Liver (tissue), 8 donors: ENCODE measurements at regions not wholly inside any gene's neighbourhood (a gene's known extent, or its start where the extent isn't known, plus 50 kb on each side); places are given as distances from the start of the nearest gene placed in this dataset.

Experiments used
- DNase-seq: peaks from one replicate; pipeline ENCODE4 v3.0.0-alpha.2; 2017; ENCODE audit warnings: low spot score
- H3K27ac ChIP-seq, 2 donors: one replicate each; pipeline ENCODE4 v1.7.0; 2013; ENCODE audit warnings: inconsistent platforms in 2 of 2, low read length in 2 of 2, control low read depth in 1 of 2, low read depth in 1 of 2, mild to moderate bottlenecking in 1 of 2
- H3K27me3 ChIP-seq, 4 donors: one replicate each; pipeline versions ENCODE4 v1.6.1 to v1.7.0; 2013; ENCODE audit warnings: low read length in 3 of 4, inconsistent platforms in 1 of 4, mild to moderate bottlenecking in 1 of 4, moderate library complexity in 1 of 4; ENCODE audit not compliant: control insufficient read depth in 4 of 4, insufficient read depth in 4 of 4
- H3K36me3 ChIP-seq, 4 donors: one replicate each; pipeline versions ENCODE4 v1.6.1 to v1.7.0; 2013; ENCODE audit warnings: low read length in 3 of 4, mild to moderate bottlenecking in 3 of 4, low read depth in 1 of 4, moderate library complexity in 1 of 4; ENCODE audit not compliant: control insufficient read depth in 4 of 4, insufficient read depth in 3 of 4
- H3K4me1 ChIP-seq, 4 donors: one replicate each; pipeline versions ENCODE4 v1.6.1 to v1.7.0; 2013; ENCODE audit warnings: low read length in 3 of 4, mild to moderate bottlenecking in 3 of 4, moderate library complexity in 1 of 4; ENCODE audit not compliant: control insufficient read depth in 4 of 4, insufficient read depth in 4 of 4
- H3K4me3 ChIP-seq, 3 donors: one replicate each; pipeline versions ENCODE4 v1.6.1 to v1.7.0; 2013; ENCODE audit warnings: low read length in 3 of 3, control low read depth in 1 of 3, low read depth in 1 of 3, mild to moderate bottlenecking in 1 of 3
- H3K9ac ChIP-seq, 2 donors: one replicate each; pipeline ENCODE4 v1.7.0; 2013; ENCODE audit warnings: low read length in 2 of 2, mild to moderate bottlenecking in 2 of 2, moderate library complexity in 2 of 2, control low read depth in 1 of 2, low read depth in 1 of 2
- H3K9me3 ChIP-seq, 4 donors: one replicate each; pipeline versions ENCODE4 v1.6.1 to v1.7.0; 2013; ENCODE audit warnings: low read length in 3 of 4; ENCODE audit not compliant: control insufficient read depth in 4 of 4
- EGR1 ChIP-seq, 2 donors: IDR thresholded peaks; 2 replicates each; pipeline ENCODE4 v1.6.1; 2016 to 2018; ENCODE audit warnings: antibody characterized with exemption in 2 of 2, low read depth in 2 of 2
- FOXA1 ChIP-seq: IDR thresholded peaks from 2 replicates; pipeline ENCODE4 v1.6.1; 2016; ENCODE audit warnings: antibody characterized with exemption
- FOXA2 ChIP-seq: IDR thresholded peaks from 2 replicates; pipeline ENCODE4 v1.6.1; 2016; ENCODE audit warnings: antibody characterized with exemption
- GABPA ChIP-seq, 2 donors: IDR thresholded peaks in 1 of 2; conservative IDR thresholded peaks in 1 of 2; 2 replicates each; pipeline ENCODE4 v1.6.1; 2016; ENCODE audit warnings: antibody characterized with exemption in 2 of 2, mild to moderate bottlenecking in 1 of 2, moderate library complexity in 1 of 2
- HNF4A ChIP-seq, 2 donors: conservative IDR thresholded peaks; 2 replicates each; pipeline ENCODE4 v1.6.1; 2016; ENCODE audit warnings: antibody characterized with exemption in 2 of 2, mild to moderate bottlenecking in 2 of 2
- HNF4G ChIP-seq: IDR thresholded peaks from 2 replicates; pipeline ENCODE4 v1.6.1; 2016; ENCODE audit warnings: antibody characterized with exemption
- JUND ChIP-seq, 2 donors: IDR thresholded peaks; 2 replicates each; pipeline ENCODE4 v1.6.1; 2016; ENCODE audit warnings: antibody characterized with exemption in 2 of 2
- MAX ChIP-seq: IDR thresholded peaks from 2 replicates; pipeline ENCODE4 v1.6.1; 2016; ENCODE audit warnings: antibody characterized with exemption
- NR2F2 ChIP-seq: IDR thresholded peaks from 2 replicates; pipeline ENCODE4 v1.6.1; 2016; ENCODE audit warnings: antibody characterized with exemption
- RAD21 ChIP-seq, 2 donors: IDR thresholded peaks; 2 replicates each; pipeline ENCODE4 v1.6.1; 2016; ENCODE audit warnings: antibody characterized with exemption in 2 of 2, mild to moderate bottlenecking in 2 of 2
- REST ChIP-seq: IDR thresholded peaks from 2 replicates; pipeline ENCODE4 v1.6.1; 2016; ENCODE audit warnings: antibody characterized with exemption, mild to moderate bottlenecking
- RXRA ChIP-seq, 2 donors: IDR thresholded peaks; 2 replicates each; pipeline ENCODE4 v1.6.1; 2017 to 2018; ENCODE audit warnings: antibody characterized with exemption in 2 of 2, mild to moderate bottlenecking in 1 of 2
- SP1 ChIP-seq: IDR thresholded peaks from 2 replicates; pipeline ENCODE4 v1.6.1; 2018; ENCODE audit warnings: antibody characterized with exemption, mild to moderate bottlenecking
- TAF1 ChIP-seq: conservative IDR thresholded peaks from 2 replicates; pipeline ENCODE4 v1.6.1; 2016; ENCODE audit warnings: antibody characterized with exemption, mild to moderate bottlenecking
- YY1 ChIP-seq: IDR thresholded peaks from 2 replicates; pipeline ENCODE4 v1.6.1; 2016; ENCODE audit warnings: antibody characterized with exemption, mild to moderate bottlenecking
- ZBTB33 ChIP-seq: IDR thresholded peaks from 2 replicates; pipeline ENCODE4 v1.6.1; 2016; ENCODE audit warnings: antibody characterized with exemption
- WGBS: extraction: QIAGEN DNeasy Blood & Tissue Kit; methylation state at CpG from one replicate; pipeline ENCODE4 v1.1.7; 2013; 5-methylcytosine and 5-hydroxymethylcytosine counted together
- TF ChIP-seq, protein P1 (sequence below): fragments of 150-350 bp; IDR thresholded peaks from 2 replicates; pipeline ENCODE4 v1.5.1; 2017; ENCODE audit warnings: improper control_type of control experiment, low read depth, low read length; ENCODE audit not compliant: missing input control
- TF ChIP-seq, protein P2 (sequence below): IDR thresholded peaks from 2 replicates; pipeline ENCODE4 v1.6.1; 2016; ENCODE audit warnings: antibody characterized with exemption
- donor health status: healthy.
- donor health status: healthy.
- donor health status: healthy.
- donor health status: healthy.
- donor health status: healthy.

DNA sequence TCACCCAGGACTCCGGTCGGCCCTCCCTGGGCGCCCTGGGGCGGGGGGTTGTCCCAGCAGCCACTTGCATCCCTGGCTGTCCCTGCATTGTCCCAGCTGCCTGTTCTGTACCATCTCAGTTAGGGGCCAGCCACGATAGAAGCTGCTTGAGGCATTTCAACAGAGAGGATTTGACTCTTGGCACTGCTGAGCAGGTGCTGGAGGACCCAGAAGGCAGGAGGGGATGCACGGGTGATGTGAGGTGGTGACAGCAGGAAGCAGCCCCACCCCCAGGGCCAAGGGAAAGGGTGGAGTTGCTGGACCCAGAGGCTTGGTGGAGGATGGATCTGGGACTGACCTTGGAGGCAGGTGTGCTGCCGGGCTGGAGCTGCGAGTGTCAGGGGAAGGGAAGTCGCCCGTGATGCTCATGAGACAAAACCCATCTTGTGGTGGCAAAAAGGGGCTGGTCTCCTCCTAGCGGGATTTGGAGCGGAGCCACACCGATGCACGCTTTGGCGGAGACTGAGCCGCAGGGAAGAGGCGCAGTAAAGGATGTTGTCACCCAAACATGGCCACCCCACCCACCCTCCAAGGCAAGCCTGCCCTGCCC lies 188.0 kb upstream of the GSE1 start:
- H3K4me1 ChIP-seq: peaks cover 9 to 25% (median 21%) of the 10 kb centered on the region in 4 donors
- WGBS: 82% methylated on average over 17 of the region's 17 CpGs
- no peaks in the 10 kb centered on the region for H3K27me3 ChIP-seq
- no peak for DNase-seq
- H3K9me3 ChIP-seq: no peaks in the 10 kb centered on the region
- H3K9ac ChIP-seq: no peak overlapping the region
- H3K27ac ChIP-seq: no peak overlapping the region
- no peak overlapping the region for H3K4me3 ChIP-seq
- no peaks in the 10 kb centered on the region for H3K36me3 ChIP-seq
- no peak for TF ChIP-seq SP1
- TF ChIP-seq JUND (IDR thresholded peaks at IDR 0.05): no peak
- TF ChIP-seq REST: no peak
- no peak for TF ChIP-seq FOXA2
- no peak for TF ChIP-seq NR2F2
- no peak for TF ChIP-seq TAF1
- no peak for TF ChIP-seq FOXA1
- no peak for TF ChIP-seq EGR1 (IDR thresholded peaks at IDR 0.05; ENCODE audit: low read depth in 2 of 2)
- no peak for TF ChIP-seq RXRA (IDR thresholded peaks at IDR 0.05)
- TF ChIP-seq, protein P1, sequence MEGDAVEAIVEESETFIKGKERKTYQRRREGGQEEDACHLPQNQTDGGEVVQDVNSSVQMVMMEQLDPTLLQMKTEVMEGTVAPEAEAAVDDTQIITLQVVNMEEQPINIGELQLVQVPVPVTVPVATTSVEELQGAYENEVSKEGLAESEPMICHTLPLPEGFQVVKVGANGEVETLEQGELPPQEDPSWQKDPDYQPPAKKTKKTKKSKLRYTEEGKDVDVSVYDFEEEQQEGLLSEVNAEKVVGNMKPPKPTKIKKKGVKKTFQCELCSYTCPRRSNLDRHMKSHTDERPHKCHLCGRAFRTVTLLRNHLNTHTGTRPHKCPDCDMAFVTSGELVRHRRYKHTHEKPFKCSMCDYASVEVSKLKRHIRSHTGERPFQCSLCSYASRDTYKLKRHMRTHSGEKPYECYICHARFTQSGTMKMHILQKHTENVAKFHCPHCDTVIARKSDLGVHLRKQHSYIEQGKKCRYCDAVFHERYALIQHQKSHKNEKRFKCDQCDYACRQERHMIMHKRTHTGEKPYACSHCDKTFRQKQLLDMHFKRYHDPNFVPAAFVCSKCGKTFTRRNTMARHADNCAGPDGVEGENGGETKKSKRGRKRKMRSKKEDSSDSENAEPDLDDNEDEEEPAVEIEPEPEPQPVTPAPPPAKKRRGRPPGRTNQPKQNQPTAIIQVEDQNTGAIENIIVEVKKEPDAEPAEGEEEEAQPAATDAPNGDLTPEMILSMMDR: no peak
- TF ChIP-seq ZBTB33: no peak
- no peak for TF ChIP-seq RAD21 (IDR thresholded peaks at IDR 0.05)
- no peak for TF ChIP-seq MAX
- TF ChIP-seq, protein P2, sequence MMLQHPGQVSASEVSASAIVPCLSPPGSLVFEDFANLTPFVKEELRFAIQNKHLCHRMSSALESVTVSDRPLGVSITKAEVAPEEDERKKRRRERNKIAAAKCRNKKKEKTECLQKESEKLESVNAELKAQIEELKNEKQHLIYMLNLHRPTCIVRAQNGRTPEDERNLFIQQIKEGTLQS: no peak
- TF ChIP-seq YY1: no peak

DNA sequence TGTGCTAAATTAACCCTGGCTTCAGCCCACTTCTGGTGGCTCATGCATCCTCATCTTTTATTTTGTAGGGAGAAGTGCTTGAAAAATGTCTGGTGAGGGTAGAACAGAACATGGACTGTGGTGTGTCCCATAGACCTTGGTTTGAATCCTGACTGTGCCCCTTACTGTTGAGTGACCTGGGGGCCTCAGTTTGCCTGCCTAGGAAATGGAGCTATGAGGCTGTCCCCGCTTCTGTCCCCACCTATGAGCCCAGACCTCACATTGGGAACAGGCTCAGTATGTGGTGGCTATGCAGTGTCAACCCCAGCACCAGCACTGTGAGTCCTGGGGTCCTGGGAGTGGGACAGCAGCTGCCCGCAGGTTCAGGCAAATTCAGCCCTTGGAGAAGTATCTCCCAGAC lies 186.3 kb upstream of the GSE1 start:
- no peak overlapping the region for H3K9ac ChIP-seq
- H3K4me3 ChIP-seq: no peak overlapping the region
- DNase-seq: no peak
- 98% methylated on average over 2 of the region's 2 CpGs for WGBS
- H3K27ac ChIP-seq: no peak overlapping the region
- no peaks in the 10 kb centered on the region for H3K36me3 ChIP-seq
- H3K27me3 ChIP-seq: no peaks in the 10 kb centered on the region
- peaks cover 7 to 15% (median 14%) of the 10 kb centered on the region in 4 donors for H3K4me1 ChIP-seq
- H3K9me3 ChIP-seq: no peaks in the 10 kb centered on the region
- no peak for TF ChIP-seq ZBTB33
- no peak for TF ChIP-seq EGR1 (IDR thresholded peaks at IDR 0.05; ENCODE audit: low read depth in 2 of 2)
- TF ChIP-seq NR2F2: no peak
- TF ChIP-seq FOXA2: no peak
- TF ChIP-seq, protein P2: no peak
- no peak for TF ChIP-seq YY1
- no peak for TF ChIP-seq FOXA1
- no peak for TF ChIP-seq SP1
- no peak for TF ChIP-seq MAX
- TF ChIP-seq HNF4G: no peak
- TF ChIP-seq HNF4A (conservative IDR thresholded peaks at IDR 0.05): no peak
- TF ChIP-seq TAF1: no peak
- TF ChIP-seq, protein P1: no peak
- TF ChIP-seq RAD21 (IDR thresholded peaks at IDR 0.05): no peak
- TF ChIP-seq GABPA (IDR thresholded peaks at IDR 0.05 in 1 of 2, conservative IDR thresholded peaks at IDR 0.05 in 1 of 2): no peak
